ENCODE measurements at regions not wholly inside any gene's neighbourhood (a gene's known extent, or its start where the extent isn't known, plus 50 kb on each side); places are given as distances from the start of the nearest gene placed in this dataset.

- TF ChIP-seq CTCF (IDR thresholded peaks at IDR 0.05; ENCODE audit: low read depth, low read length) (no peak), EZH2phosphoT487 (IDR thresholded peaks at IDR 0.05; ENCODE audit: low read depth) (no peak)
Measured at GRCh38 chr5:135213466-135214239, 179.6 kb upstream of the PITX1 start.

All from OCI-LY3 (cell line).